ENCODE measurements at regions not wholly inside any gene's neighbourhood (a gene's known extent, or its start where the extent isn't known, plus 50 kb on each side); places are given as distances from the start of the nearest gene placed in this dataset.

GRCh38 chr14:106010783-106011182 lies 484.4 kb downstream of the TMEM121 start (continued):
- TF ChIP-seq, protein P1, sequence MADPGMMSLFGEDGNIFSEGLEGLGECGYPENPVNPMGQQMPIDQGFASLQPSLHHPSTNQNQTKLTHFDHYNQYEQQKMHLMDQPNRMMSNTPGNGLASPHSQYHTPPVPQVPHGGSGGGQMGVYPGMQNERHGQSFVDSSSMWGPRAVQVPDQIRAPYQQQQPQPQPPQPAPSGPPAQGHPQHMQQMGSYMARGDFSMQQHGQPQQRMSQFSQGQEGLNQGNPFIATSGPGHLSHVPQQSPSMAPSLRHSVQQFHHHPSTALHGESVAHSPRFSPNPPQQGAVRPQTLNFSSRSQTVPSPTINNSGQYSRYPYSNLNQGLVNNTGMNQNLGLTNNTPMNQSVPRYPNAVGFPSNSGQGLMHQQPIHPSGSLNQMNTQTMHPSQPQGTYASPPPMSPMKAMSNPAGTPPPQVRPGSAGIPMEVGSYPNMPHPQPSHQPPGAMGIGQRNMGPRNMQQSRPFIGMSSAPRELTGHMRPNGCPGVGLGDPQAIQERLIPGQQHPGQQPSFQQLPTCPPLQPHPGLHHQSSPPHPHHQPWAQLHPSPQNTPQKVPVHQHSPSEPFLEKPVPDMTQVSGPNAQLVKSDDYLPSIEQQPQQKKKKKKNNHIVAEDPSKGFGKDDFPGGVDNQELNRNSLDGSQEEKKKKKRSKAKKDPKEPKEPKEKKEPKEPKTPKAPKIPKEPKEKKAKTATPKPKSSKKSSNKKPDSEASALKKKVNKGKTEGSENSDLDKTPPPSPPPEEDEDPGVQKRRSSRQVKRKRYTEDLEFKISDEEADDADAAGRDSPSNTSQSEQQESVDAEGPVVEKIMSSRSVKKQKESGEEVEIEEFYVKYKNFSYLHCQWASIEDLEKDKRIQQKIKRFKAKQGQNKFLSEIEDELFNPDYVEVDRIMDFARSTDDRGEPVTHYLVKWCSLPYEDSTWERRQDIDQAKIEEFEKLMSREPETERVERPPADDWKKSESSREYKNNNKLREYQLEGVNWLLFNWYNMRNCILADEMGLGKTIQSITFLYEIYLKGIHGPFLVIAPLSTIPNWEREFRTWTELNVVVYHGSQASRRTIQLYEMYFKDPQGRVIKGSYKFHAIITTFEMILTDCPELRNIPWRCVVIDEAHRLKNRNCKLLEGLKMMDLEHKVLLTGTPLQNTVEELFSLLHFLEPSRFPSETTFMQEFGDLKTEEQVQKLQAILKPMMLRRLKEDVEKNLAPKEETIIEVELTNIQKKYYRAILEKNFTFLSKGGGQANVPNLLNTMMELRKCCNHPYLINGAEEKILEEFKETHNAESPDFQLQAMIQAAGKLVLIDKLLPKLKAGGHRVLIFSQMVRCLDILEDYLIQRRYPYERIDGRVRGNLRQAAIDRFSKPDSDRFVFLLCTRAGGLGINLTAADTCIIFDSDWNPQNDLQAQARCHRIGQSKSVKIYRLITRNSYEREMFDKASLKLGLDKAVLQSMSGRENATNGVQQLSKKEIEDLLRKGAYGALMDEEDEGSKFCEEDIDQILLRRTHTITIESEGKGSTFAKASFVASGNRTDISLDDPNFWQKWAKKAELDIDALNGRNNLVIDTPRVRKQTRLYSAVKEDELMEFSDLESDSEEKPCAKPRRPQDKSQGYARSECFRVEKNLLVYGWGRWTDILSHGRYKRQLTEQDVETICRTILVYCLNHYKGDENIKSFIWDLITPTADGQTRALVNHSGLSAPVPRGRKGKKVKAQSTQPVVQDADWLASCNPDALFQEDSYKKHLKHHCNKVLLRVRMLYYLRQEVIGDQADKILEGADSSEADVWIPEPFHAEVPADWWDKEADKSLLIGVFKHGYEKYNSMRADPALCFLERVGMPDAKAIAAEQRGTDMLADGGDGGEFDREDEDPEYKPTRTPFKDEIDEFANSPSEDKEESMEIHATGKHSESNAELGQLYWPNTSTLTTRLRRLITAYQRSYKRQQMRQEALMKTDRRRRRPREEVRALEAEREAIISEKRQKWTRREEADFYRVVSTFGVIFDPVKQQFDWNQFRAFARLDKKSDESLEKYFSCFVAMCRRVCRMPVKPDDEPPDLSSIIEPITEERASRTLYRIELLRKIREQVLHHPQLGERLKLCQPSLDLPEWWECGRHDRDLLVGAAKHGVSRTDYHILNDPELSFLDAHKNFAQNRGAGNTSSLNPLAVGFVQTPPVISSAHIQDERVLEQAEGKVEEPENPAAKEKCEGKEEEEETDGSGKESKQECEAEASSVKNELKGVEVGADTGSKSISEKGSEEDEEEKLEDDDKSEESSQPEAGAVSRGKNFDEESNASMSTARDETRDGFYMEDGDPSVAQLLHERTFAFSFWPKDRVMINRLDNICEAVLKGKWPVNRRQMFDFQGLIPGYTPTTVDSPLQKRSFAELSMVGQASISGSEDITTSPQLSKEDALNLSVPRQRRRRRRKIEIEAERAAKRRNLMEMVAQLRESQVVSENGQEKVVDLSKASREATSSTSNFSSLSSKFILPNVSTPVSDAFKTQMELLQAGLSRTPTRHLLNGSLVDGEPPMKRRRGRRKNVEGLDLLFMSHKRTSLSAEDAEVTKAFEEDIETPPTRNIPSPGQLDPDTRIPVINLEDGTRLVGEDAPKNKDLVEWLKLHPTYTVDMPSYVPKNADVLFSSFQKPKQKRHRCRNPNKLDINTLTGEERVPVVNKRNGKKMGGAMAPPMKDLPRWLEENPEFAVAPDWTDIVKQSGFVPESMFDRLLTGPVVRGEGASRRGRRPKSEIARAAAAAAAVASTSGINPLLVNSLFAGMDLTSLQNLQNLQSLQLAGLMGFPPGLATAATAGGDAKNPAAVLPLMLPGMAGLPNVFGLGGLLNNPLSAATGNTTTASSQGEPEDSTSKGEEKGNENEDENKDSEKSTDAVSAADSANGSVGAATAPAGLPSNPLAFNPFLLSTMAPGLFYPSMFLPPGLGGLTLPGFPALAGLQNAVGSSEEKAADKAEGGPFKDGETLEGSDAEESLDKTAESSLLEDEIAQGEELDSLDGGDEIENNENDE (IDR thresholded peaks at IDR 0.05; ENCODE audit: insufficient replicate concordance, low read length), result no peak
- TF ChIP-seq, protein P2, sequence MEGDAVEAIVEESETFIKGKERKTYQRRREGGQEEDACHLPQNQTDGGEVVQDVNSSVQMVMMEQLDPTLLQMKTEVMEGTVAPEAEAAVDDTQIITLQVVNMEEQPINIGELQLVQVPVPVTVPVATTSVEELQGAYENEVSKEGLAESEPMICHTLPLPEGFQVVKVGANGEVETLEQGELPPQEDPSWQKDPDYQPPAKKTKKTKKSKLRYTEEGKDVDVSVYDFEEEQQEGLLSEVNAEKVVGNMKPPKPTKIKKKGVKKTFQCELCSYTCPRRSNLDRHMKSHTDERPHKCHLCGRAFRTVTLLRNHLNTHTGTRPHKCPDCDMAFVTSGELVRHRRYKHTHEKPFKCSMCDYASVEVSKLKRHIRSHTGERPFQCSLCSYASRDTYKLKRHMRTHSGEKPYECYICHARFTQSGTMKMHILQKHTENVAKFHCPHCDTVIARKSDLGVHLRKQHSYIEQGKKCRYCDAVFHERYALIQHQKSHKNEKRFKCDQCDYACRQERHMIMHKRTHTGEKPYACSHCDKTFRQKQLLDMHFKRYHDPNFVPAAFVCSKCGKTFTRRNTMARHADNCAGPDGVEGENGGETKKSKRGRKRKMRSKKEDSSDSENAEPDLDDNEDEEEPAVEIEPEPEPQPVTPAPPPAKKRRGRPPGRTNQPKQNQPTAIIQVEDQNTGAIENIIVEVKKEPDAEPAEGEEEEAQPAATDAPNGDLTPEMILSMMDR (IDR thresholded peaks at IDR 0.05; ENCODE audit: control extremely low read depth in 1 of 3, insufficient read depth in 1 of 3, low read depth in 1 of 3, low read length in 3 of 3), result no peak
- no peak for TF ChIP-seq CBX5 (IDR thresholded peaks at IDR 0.05; ENCODE audit: low read depth, low read length)
- TF ChIP-seq SIRT6 (IDR thresholded peaks at IDR 0.05; ENCODE audit: low read length), result no peak
- no peak for TF ChIP-seq RXRA (IDR thresholded peaks at IDR 0.05; ENCODE audit: insufficient read depth, low read depth, low read length)

All from H1 (cell line).